AG04449 (cell line): ENCODE measurements at regions not wholly inside any gene's neighbourhood (a gene's known extent, or its start where the extent isn't known, plus 50 kb on each side); places are given as distances from the start of the nearest gene placed in this dataset.
"Not testable (repeated sequence)": the region's sequence is repeated elsewhere in the genome, so short reads cannot be mapped to it uniquely, and the experiment has no call there.

Source experiments
- CTCF ChIA-PET: fragments of 350-600 bp; formaldehyde crosslinking; extraction: SDS; loops from one replicate; lab custom pipeline; 2021; ENCODE audit warnings: antibody characterized with exemption; lab: Yijun Ruan, JAX
- POLR2A ChIA-PET: fragments of 400-600, 350-600 bp; formaldehyde crosslinking; extraction: SDS; loops from one replicate; lab custom pipeline; 2020; ENCODE audit warnings: antibody characterized with exemption, inconsistent platforms; lab: Yijun Ruan, JAX
- DNase-seq: peaks from one replicate; pipeline ENCODE4 v3.0.0-alpha.2; 2010; ENCODE audit warnings: low read depth, low spot score
- H3K4me3 ChIP-seq: 2 replicates; pipeline ENCODE4 v1.5.1; 2011; ENCODE audit warnings: low read depth, mild to moderate bottlenecking, control low read depth, low read length
- CTCF ChIP-seq: IDR thresholded peaks from one replicate; pipeline ENCODE4 v1.5.1; 2011; ENCODE audit warnings: mild to moderate bottlenecking, moderate library complexity, low read length, control low read depth, inconsistent platforms; ENCODE audit not compliant: insufficient read depth; ENCODE audit errors: missing control alignments

- CTCF ChIA-PET, result no interaction called here
Measured at GRCh38 chr20:30488941-30489613, 768.4 kb upstream of the DEFB115 start.

GRCh38 chr20:30489614-30490003 is 767.9 kb upstream of the DEFB115 start:
- ChIA-PET CTCF (no interaction called here), POLR2A (no interaction called here)
- DNase-seq, result no peak
- TF ChIP-seq CTCF, result no peak
- no peak overlapping the region for H3K4me3 ChIP-seq

More at GRCh38 chr20:30488941-30489613, 768.4 kb upstream of the DEFB115 start:
- POLR2A ChIA-PET, result no interaction called here
- no peak overlapping the region for H3K4me3 ChIP-seq
- no peak for TF ChIP-seq CTCF
- no peak for DNase-seq

GRCh38 chr20:30491016-30491415 is 766.4 kb upstream of the DEFB115 start:
- ChIA-PET CTCF (no interaction called here), POLR2A (no interaction called here)
- H3K4me3 ChIP-seq, result no peak overlapping the region
- DNase-seq, result no peak
- no peak for TF ChIP-seq CTCF

GRCh38 chr20:30496656-30497055 is 760.8 kb upstream of the DEFB115 start:
- H3K4me3 ChIP-seq, CTCF ChIA-PET, DNase-seq, POLR2A ChIA-PET: not testable (repeated sequence)

GRCh38 chr20:30497191-30497590 is 760.3 kb upstream of the DEFB115 start:
- DNase-seq, H3K4me3 ChIP-seq, CTCF ChIA-PET, POLR2A ChIA-PET: not testable (repeated sequence)

GRCh38 chr20:30499123-30499522 is 758.3 kb upstream of the DEFB115 start:
- POLR2A ChIA-PET, result no interaction called here
- no peak overlapping the region for H3K4me3 ChIP-seq
- TF ChIP-seq CTCF, result no peak
- CTCF ChIA-PET, result no interaction called here
- no peak for DNase-seq

GRCh38 chr20:30499716-30500446 is 757.6 kb upstream of the DEFB115 start:
- CTCF ChIA-PET, POLR2A ChIA-PET, H3K4me3 ChIP-seq, DNase-seq: not testable (repeated sequence)

GRCh38 chr20:30500447-30500820 is 757.0 kb upstream of the DEFB115 start:
- CTCF ChIA-PET, H3K4me3 ChIP-seq, POLR2A ChIA-PET, DNase-seq: not testable (repeated sequence)
